Endothelial cell of umbilical vein (primary cell): ENCODE measurements at regions not wholly inside any gene's neighbourhood (a gene's known extent, or its start where the extent isn't known, plus 50 kb on each side); places are given as distances from the start of the nearest gene placed in this dataset.
A peak's percentile ranks its signal among the peaks of the same experiment; 100 is the strongest.

Source experiments
- BruUV-seq: library from RNA; stranded (reverse); fragments of 400-500 nt; replicated peaks from 2 replicates; lab custom pipeline; 2021; lab: Mats Ljungman, UMichigan
- CTCF ChIA-PET: fragments of 300-600, 350-600 bp; sonication (Branson Sonifier 250); formaldehyde crosslinking; loops from one replicate; lab custom pipeline; 2021; ENCODE audit warnings: antibody characterized with exemption, inconsistent platforms; lab: Charles Lee
- POLR2A ChIA-PET: fragments of 300-600, 350-600 bp; sonication (Branson Sonifier 250); formaldehyde crosslinking; loops from one replicate; lab custom pipeline; 2021; ENCODE audit warnings: antibody characterized with exemption, inconsistent platforms; lab: Charles Lee
- DNase-seq: peaks from one replicate; pipeline ENCODE4 v3.0.0-alpha.2; 2011; ENCODE audit warnings: low read depth, low spot score
- FAIRE-seq: peaks from 2 replicates; lab custom pipeline; 2011; peaks lifted over from hg19 to GRCh38; lab: Jason Lieb, UNC
- H2AFZ ChIP-seq: 2 replicates; pipeline ENCODE4 v1.6.0; 2012; ENCODE audit warnings: low read depth, low read length, control low read depth, inconsistent platforms
- H3K27ac ChIP-seq: 2 replicates; pipeline ENCODE4 v1.5.1; 2011; ENCODE audit warnings: low read depth, mild to moderate bottlenecking, control low read depth, low read length, moderate library complexity; ENCODE audit not compliant: insufficient read depth
- H3K27me3 ChIP-seq, 2 experiments: 2 replicates each; pipeline versions ENCODE4 v1.6.0 to v1.6.1; 2011; ENCODE audit warnings: low read length in 2 of 2, mixed read lengths in 1 of 2; ENCODE audit not compliant: control insufficient read depth in 2 of 2, insufficient read depth in 2 of 2
- H3K36me3 ChIP-seq, 2 experiments: 2 replicates in 1 of 2; 3 replicates in 1 of 2; pipeline ENCODE4 v1.5.1; 2011; ENCODE audit warnings: low read length in 2 of 2, mild to moderate bottlenecking in 1 of 2, moderate library complexity in 1 of 2; ENCODE audit not compliant: control insufficient read depth in 2 of 2, insufficient read depth in 2 of 2; ENCODE audit errors: extremely low read depth in 1 of 2
- H3K4me1 ChIP-seq: 3 replicates; pipeline ENCODE4 v1.5.1; 2011; ENCODE audit warnings: mild to moderate bottlenecking, low read length; ENCODE audit not compliant: control insufficient read depth, insufficient read depth; ENCODE audit errors: extremely low read depth
- H3K4me2 ChIP-seq: 2 replicates; pipeline ENCODE4 v1.6.1; 2011; ENCODE audit warnings: low read length, control low read depth, mixed read lengths; ENCODE audit not compliant: insufficient read depth
- H3K4me3 ChIP-seq, 3 experiments: fragments of 200-600 bp in 1 of 3; sonication (generic), shearing (Covaris generic) in 1 of 3; replicated peaks in 1 of 3; 2 replicates each; pipeline ENCODE4 v1.5.1; 2011 to 2016; ENCODE audit warnings: control low read depth in 3 of 3, low read length in 3 of 3, mild to moderate bottlenecking in 2 of 3, inconsistent platforms in 1 of 3, low read depth in 1 of 3, moderate library complexity in 1 of 3; ENCODE audit not compliant: insufficient read depth in 1 of 3
- H3K79me2 ChIP-seq: 2 replicates; pipeline ENCODE4 v1.6.0; 2012; ENCODE audit warnings: low read length, inconsistent platforms; ENCODE audit not compliant: control insufficient read depth, insufficient read depth
- H3K9ac ChIP-seq: replicated peaks from 2 replicates; pipeline ENCODE3; 2011; ENCODE audit warnings: low read length, control low read depth; ENCODE audit not compliant: insufficient read depth; ENCODE audit errors: extremely low read depth
- H3K9me1 ChIP-seq: replicated peaks from 3 replicates; pipeline ENCODE4 v1.6.0; 2011; ENCODE audit warnings: mild to moderate bottlenecking, low read length; ENCODE audit not compliant: control insufficient read depth, insufficient read depth; ENCODE audit errors: extremely low read depth
- H3K9me3 ChIP-seq: replicated peaks from 2 replicates; pipeline ENCODE4 v1.5.1; 2012; ENCODE audit warnings: low read length, inconsistent platforms; ENCODE audit not compliant: control insufficient read depth, insufficient read depth
- H4K20me1 ChIP-seq: replicated peaks from 2 replicates; pipeline ENCODE3; 2011; ENCODE audit warnings: mild to moderate bottlenecking, low read length; ENCODE audit not compliant: control insufficient read depth, insufficient read depth; ENCODE audit errors: extremely low read depth
- EZH2 ChIP-seq: IDR thresholded peaks from 2 replicates; pipeline ENCODE4 v1.6.1; 2012; ENCODE audit warnings: borderline replicate concordance, low read depth, mild to moderate bottlenecking, moderate library complexity, low read length, inconsistent platforms; ENCODE audit not compliant: severe bottlenecking
- FOS ChIP-seq: IDR thresholded peaks from 2 replicates; pipeline ENCODE4 v1.6.1; 2011; ENCODE audit warnings: mild to moderate bottlenecking, low read length, moderate library complexity, borderline replicate concordance; ENCODE audit not compliant: insufficient read depth
- GATA2 ChIP-seq: IDR thresholded peaks from 2 replicates; pipeline ENCODE4 v1.7.0; 2011; ENCODE audit warnings: low read depth, mild to moderate bottlenecking, moderate library complexity, mixed read lengths, low read length; ENCODE audit not compliant: insufficient read length, insufficient read depth
- JUN ChIP-seq: IDR thresholded peaks from 2 replicates; pipeline ENCODE4 v1.6.1; 2011; ENCODE audit warnings: borderline replicate concordance, low read depth; ENCODE audit not compliant: insufficient read length, insufficient read depth
- MAX ChIP-seq: IDR thresholded peaks from 2 replicates; pipeline ENCODE4 v1.6.1; 2011; ENCODE audit not compliant: insufficient read depth, insufficient read length
- MYC ChIP-seq: IDR thresholded peaks from one replicate; pipeline ENCODE4 v1.6.1; 2011; ENCODE audit warnings: mild to moderate bottlenecking, low read depth, low read length
- POLR2A ChIP-seq: IDR thresholded peaks from 2 replicates; pipeline ENCODE4 v1.6.1; 2012; ENCODE audit warnings: low read depth, mild to moderate bottlenecking, control low read depth, low read length
- POLR2AphosphoS5 ChIP-seq: IDR thresholded peaks from 2 replicates; pipeline ENCODE4 v1.6.1; 2012; ENCODE audit warnings: low read depth, mild to moderate bottlenecking, control low read depth, low read length, moderate library complexity; ENCODE audit not compliant: insufficient read depth
- dilution Hi-C: fragments of 300-500 bp; cut with MboI; formaldehyde crosslinking; loops from one replicate; pipeline ENCODE4 v1.15.0; 2019; ENCODE audit warnings: low sequenced_read_pairs; ENCODE audit not compliant: extremely low pct_ligation_motif_present
- intact Hi-C: fragments of 100-400 bp; cut with micrococcal nuclease; formaldehyde crosslinking; loops from one replicate; pipeline ENCODE4 v1.10.0; 2022
- TF ChIP-seq, protein P1 (sequence below), 2 donors: IDR thresholded peaks; 1 replicate in 1 of 2; 2 replicates in 1 of 2; pipeline ENCODE4 v1.5.1; 2011; ENCODE audit warnings: low read length in 2 of 2, mild to moderate bottlenecking in 2 of 2, moderate library complexity in 2 of 2, control low read depth in 1 of 2, inconsistent platforms in 1 of 2, low read depth in 1 of 2; ENCODE audit not compliant: insufficient read depth in 1 of 2; ENCODE audit errors: extremely low read depth in 1 of 2

DNA sequence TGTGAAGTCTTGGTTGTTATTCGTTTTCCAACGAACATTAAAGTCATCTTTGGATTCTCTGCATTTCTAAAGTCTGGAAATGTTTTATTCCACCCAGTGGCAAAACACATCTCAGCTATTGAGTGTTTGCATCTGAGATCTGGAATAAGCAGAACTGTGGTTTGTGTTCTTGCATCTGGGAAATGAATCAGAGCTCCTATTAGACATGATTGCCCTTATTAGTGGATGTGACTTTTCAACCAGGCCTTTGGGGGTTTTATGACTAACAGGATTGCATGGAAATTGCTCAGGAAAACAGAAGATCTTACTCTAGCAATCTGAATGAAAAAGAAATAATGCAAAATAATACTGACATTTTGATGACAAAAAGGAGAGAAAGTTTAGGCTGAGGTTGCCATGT is 488.8 kb downstream of the IRS2 start:
- DNase-seq (no peak), FAIRE-seq (no peak)
- CTCF ChIA-PET = no interaction called here
- H3K9me1 ChIP-seq = no peaks in the 10 kb centered on the region
- H4K20me1 ChIP-seq = no peaks in the 10 kb centered on the region
- TF ChIP-seq POLR2AphosphoS5 (no peak), FOS (peak; percentile 35)
- no peaks in the 10 kb centered on the region for H3K79me2 ChIP-seq
- no peaks in the 10 kb centered on the region for H3K36me3 ChIP-seq
- intact Hi-C loops = no loop called here
- H3K27me3 ChIP-seq = no peaks in the 10 kb centered on the region
- no peak overlapping the region for H3K4me2 ChIP-seq
- no peaks in the 10 kb centered on the region for H3K9me3 ChIP-seq
- no peak overlapping the region for H3K9ac ChIP-seq
- H3K27ac ChIP-seq = no peak overlapping the region
- BruUV-seq = no TSS peak
- H3K4me1 ChIP-seq = no peaks in the 10 kb centered on the region
- no peak overlapping the region for H3K4me3 ChIP-seq
- POLR2A ChIA-PET = no interaction called here
- H2AFZ ChIP-seq = no peak overlapping the region
- dilution Hi-C loops = no loop called here

DNA sequence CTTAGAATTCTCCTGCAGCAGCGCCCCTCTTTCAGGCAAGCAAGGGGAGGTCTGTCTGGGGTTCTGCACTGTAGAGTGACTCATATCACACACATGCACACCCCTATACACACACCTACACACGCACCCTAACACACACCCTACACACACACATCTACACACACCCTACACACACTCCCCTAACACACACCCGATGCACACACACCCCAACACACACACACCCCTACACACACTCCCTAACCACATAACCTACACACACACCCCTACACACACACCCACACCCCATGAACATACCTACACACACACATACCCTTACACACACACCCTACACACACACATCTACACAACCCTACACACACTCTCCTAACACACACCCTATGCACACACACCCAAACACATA is 493.2 kb downstream of the IRS2 start:
- Histone ChIP-seq H3K9ac (no peak overlapping the region), H3K4me3 (no peak overlapping the region), H3K79me2 (no peaks in the 10 kb centered on the region), H3K9me1 (no peaks in the 10 kb centered on the region), H3K9me3 (no peaks in the 10 kb centered on the region), H4K20me1 (no peaks in the 10 kb centered on the region), H3K4me2 (no peak overlapping the region), H3K27me3 (no peaks in the 10 kb centered on the region), H2AFZ (no peak overlapping the region), H3K27ac (no peak overlapping the region), H3K4me1 (no peaks in the 10 kb centered on the region), H3K36me3 (no peaks in the 10 kb centered on the region)
- no TSS peak for BruUV-seq
- ChIA-PET POLR2A (no interaction called here), CTCF (no interaction called here)
- no peak for TF ChIP-seq EZH2
- TF ChIP-seq POLR2AphosphoS5 = no peak
- no peak for TF ChIP-seq GATA2
- TF ChIP-seq MAX = no peak
- TF ChIP-seq, protein P1, sequence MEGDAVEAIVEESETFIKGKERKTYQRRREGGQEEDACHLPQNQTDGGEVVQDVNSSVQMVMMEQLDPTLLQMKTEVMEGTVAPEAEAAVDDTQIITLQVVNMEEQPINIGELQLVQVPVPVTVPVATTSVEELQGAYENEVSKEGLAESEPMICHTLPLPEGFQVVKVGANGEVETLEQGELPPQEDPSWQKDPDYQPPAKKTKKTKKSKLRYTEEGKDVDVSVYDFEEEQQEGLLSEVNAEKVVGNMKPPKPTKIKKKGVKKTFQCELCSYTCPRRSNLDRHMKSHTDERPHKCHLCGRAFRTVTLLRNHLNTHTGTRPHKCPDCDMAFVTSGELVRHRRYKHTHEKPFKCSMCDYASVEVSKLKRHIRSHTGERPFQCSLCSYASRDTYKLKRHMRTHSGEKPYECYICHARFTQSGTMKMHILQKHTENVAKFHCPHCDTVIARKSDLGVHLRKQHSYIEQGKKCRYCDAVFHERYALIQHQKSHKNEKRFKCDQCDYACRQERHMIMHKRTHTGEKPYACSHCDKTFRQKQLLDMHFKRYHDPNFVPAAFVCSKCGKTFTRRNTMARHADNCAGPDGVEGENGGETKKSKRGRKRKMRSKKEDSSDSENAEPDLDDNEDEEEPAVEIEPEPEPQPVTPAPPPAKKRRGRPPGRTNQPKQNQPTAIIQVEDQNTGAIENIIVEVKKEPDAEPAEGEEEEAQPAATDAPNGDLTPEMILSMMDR (IDR thresholded peaks at IDR 0.05; ENCODE audit: extremely low read depth in 1 of 2, insufficient read depth in 1 of 2, low read depth in 1 of 2, low read length in 2 of 2) = no peak
- no peak for TF ChIP-seq POLR2A
- no peak for TF ChIP-seq JUN
- no peak for TF ChIP-seq MYC
- TF ChIP-seq FOS = no peak
- DNase-seq (no peak), FAIRE-seq (no peak)
- dilution Hi-C loops (no loop called here), intact Hi-C loops (no loop called here)
